Prostate gland (tissue), 2 donors: ENCODE measurements at regions not wholly inside any gene's neighbourhood (a gene's known extent, or its start where the extent isn't known, plus 50 kb on each side); places are given as distances from the start of the nearest gene placed in this dataset.

Experiments used
- POLR2A ChIP-seq: fragments of 450-650 bp; IDR thresholded peaks from one replicate; pipeline ENCODE4 v1.6.1; 2016; ENCODE audit warnings: antibody characterized with exemption, mild to moderate bottlenecking
- TF ChIP-seq, protein P1 (sequence below), 4 experiments: fragments of 200-600 bp in 2 of 4; fragments of 450-650 bp in 2 of 4; sonication (generic) in 2 of 4; IDR thresholded peaks; 1 replicate in 3 of 4; 2 replicates in 1 of 4; pipeline ENCODE4 v1.5.1; 2016 to 2019; ENCODE audit warnings: antibody characterized with exemption in 4 of 4, mild to moderate bottlenecking in 2 of 4, moderate library complexity in 2 of 4

DNA sequence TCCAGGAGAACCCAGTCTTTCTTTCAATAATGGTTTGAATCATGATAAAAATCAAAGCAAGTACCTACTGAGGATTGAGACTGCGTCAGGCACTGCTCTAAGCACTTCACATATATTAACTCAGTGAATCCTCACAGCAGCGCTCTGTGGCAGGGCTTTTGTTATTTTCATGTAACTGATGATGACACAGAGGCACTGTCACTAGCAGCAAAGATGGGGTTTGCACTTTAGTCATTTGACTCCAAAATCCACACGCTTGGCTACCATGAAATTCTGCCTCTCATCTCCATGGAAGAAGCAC lies 98.8 kb upstream of the GSC start:
- TF ChIP-seq, protein P1, sequence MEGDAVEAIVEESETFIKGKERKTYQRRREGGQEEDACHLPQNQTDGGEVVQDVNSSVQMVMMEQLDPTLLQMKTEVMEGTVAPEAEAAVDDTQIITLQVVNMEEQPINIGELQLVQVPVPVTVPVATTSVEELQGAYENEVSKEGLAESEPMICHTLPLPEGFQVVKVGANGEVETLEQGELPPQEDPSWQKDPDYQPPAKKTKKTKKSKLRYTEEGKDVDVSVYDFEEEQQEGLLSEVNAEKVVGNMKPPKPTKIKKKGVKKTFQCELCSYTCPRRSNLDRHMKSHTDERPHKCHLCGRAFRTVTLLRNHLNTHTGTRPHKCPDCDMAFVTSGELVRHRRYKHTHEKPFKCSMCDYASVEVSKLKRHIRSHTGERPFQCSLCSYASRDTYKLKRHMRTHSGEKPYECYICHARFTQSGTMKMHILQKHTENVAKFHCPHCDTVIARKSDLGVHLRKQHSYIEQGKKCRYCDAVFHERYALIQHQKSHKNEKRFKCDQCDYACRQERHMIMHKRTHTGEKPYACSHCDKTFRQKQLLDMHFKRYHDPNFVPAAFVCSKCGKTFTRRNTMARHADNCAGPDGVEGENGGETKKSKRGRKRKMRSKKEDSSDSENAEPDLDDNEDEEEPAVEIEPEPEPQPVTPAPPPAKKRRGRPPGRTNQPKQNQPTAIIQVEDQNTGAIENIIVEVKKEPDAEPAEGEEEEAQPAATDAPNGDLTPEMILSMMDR (IDR thresholded peaks at IDR 0.05): no peak
- TF ChIP-seq POLR2A: no peak
